ENCODE measurements at regions not wholly inside any gene's neighbourhood (a gene's known extent, or its start where the extent isn't known, plus 50 kb on each side); places are given as distances from the start of the nearest gene placed in this dataset.

DNA sequence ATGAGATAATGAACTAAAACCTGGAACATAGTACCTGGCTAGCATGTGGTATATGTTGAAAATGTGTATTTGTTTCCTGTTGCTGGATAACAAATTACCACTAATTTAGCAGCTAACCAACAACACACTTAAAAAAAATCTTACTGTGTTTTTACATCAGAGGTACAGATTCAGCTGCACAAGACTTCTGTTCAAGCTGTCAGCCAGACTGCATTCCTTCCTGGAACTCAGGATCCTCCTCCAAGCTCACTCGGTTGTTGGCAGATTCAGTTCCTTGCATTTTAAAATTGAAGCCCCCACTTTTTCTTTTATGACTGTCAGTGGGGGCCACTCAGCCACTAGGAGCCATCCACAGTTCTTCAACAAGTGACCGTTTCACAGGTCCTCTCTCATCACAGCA lies 246.9 kb upstream of the DACH1 start:
- TF ChIP-seq POLR2A (IDR thresholded peaks at IDR 0.05; ENCODE audit: low read length) (no peak), GATA1 (IDR thresholded peaks at IDR 0.05; ENCODE audit: low read depth, low read length) (no peak)

All from erythroblast (primary cell).